ENCODE measurements at regions not wholly inside any gene's neighbourhood (a gene's known extent, or its start where the extent isn't known, plus 50 kb on each side); places are given as distances from the start of the nearest gene placed in this dataset.

- TF ChIP-seq, protein P1, sequence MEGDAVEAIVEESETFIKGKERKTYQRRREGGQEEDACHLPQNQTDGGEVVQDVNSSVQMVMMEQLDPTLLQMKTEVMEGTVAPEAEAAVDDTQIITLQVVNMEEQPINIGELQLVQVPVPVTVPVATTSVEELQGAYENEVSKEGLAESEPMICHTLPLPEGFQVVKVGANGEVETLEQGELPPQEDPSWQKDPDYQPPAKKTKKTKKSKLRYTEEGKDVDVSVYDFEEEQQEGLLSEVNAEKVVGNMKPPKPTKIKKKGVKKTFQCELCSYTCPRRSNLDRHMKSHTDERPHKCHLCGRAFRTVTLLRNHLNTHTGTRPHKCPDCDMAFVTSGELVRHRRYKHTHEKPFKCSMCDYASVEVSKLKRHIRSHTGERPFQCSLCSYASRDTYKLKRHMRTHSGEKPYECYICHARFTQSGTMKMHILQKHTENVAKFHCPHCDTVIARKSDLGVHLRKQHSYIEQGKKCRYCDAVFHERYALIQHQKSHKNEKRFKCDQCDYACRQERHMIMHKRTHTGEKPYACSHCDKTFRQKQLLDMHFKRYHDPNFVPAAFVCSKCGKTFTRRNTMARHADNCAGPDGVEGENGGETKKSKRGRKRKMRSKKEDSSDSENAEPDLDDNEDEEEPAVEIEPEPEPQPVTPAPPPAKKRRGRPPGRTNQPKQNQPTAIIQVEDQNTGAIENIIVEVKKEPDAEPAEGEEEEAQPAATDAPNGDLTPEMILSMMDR (IDR thresholded peaks at IDR 0.05; ENCODE audit: borderline replicate concordance, extremely low read depth, insufficient read depth): no peak
- Histone ChIP-seq H3K27ac (ENCODE audit: low read depth in 2 of 2, low read length in 2 of 2) (no peak overlapping the region), H3K9ac (ENCODE audit: low read length in 3 of 3) (no peak overlapping the region), H3K9me3 (ENCODE audit: control insufficient read depth in 2 of 3, insufficient read depth in 1 of 3, low read length in 3 of 3) (no peaks in the 10 kb centered on the region), H3K27me3 (ENCODE audit: control insufficient read depth, insufficient read depth, low read length) (no peaks in the 10 kb centered on the region), H3K4me3 (ENCODE audit: low read length in 3 of 3) (no peak overlapping the region), H3K4me1 (ENCODE audit: control insufficient read depth in 2 of 3, insufficient read depth in 2 of 3, low read depth in 1 of 3, low read length in 3 of 3) (peaks cover 0 to 15% (median 9%) of the 10 kb centered on the region in 3 donors), H3K36me3 (ENCODE audit: control insufficient read depth in 2 of 3, insufficient read depth in 3 of 3, low read length in 3 of 3) (no peaks in the 10 kb centered on the region)
- no peak for FAIRE-seq
- intact Hi-C loops (cut with DNase I): no loop called here
- no peak for DNase-seq
Measured at GRCh38 chr2:203651621-203652020, 54.8 kb upstream of the CD28 start.

GRCh38 chr2:203654826-203655225 lies 51.6 kb upstream of the CD28 start:
- H3K27me3 ChIP-seq (ENCODE audit: control insufficient read depth, insufficient read depth, low read length): no peaks in the 10 kb centered on the region
- H3K4me1 ChIP-seq (ENCODE audit: control insufficient read depth in 2 of 3, insufficient read depth in 2 of 3, low read depth in 1 of 3, low read length in 3 of 3): peaks cover 0 to 7% (median 6%) of the 10 kb centered on the region in 3 donors
- no peak overlapping the region for H3K27ac ChIP-seq (ENCODE audit: low read depth in 2 of 2, low read length in 2 of 2)
- FAIRE-seq (no peak), DNase-seq (no peak)
- no peak overlapping the region for H3K4me3 ChIP-seq (ENCODE audit: low read length in 3 of 3)
- H3K36me3 ChIP-seq (ENCODE audit: control insufficient read depth in 2 of 3, insufficient read depth in 3 of 3, low read length in 3 of 3): no peaks in the 10 kb centered on the region
- TF ChIP-seq, protein P1 (IDR thresholded peaks at IDR 0.05; ENCODE audit: borderline replicate concordance, extremely low read depth, insufficient read depth): no peak
- no peaks in the 10 kb centered on the region for H3K9me3 ChIP-seq (ENCODE audit: control insufficient read depth in 2 of 3, insufficient read depth in 1 of 3, low read length in 3 of 3)
- intact Hi-C loops (cut with DNase I): no loop called here
- no peak overlapping the region for H3K9ac ChIP-seq (ENCODE audit: low read length in 3 of 3)

DNA sequence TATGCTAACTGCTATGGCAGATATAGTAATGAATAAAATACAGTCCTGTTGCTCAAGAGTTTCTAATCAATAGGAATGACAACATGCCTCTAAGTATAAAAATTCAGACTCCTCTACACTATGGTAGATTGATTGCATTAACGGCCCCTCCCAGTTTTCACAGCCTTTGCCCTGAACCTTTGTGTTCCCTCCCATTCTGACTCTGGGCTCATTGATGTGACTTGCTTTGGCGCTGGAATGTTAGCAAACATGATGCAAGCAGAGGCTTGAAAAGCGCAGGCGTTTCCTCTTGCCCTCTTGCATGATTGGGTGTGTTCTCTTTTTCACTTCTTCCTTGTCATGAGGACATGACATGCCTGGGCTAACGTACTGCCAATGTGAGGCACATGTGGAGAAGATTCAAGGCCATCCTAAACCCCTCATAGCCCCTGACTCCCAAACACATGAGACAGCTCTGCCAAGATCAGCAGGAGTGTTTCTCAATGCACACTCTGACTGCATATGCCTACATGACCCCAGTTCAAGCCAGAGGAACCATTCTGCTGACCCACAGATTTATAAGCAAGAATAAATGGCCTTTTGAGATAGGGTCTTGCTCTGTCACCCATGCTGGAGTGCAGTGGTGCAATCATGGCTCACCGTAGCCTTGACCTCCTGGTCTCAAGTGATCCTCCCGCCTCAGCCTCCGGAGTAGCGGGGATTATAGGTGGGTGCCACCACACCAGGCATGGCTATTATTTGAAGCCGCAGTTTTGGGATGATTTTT lies 49.7 kb upstream of the CD28 start:
- Histone ChIP-seq H3K4me1 (ENCODE audit: control insufficient read depth in 2 of 3, insufficient read depth in 2 of 3, low read depth in 1 of 3, low read length in 3 of 3) (no peaks in the 10 kb centered on the region), H3K4me3 (ENCODE audit: low read length in 3 of 3) (no peak overlapping the region), H3K9ac (ENCODE audit: low read length in 3 of 3) (no peak overlapping the region), H3K27me3 (ENCODE audit: control insufficient read depth, insufficient read depth, low read length) (no peaks in the 10 kb centered on the region), H3K9me3 (ENCODE audit: control insufficient read depth in 2 of 3, insufficient read depth in 1 of 3, low read length in 3 of 3) (no peaks in the 10 kb centered on the region), H3K27ac (ENCODE audit: low read depth in 2 of 2, low read length in 2 of 2) (no peak overlapping the region), H3K36me3 (ENCODE audit: control insufficient read depth in 2 of 3, insufficient read depth in 3 of 3, low read length in 3 of 3) (no peaks in the 10 kb centered on the region)
- intact Hi-C loops (cut with DNase I): no loop called here
- no peak for FAIRE-seq
- DNase-seq: peak in 1 of 5 donors; percentile 45
- TF ChIP-seq, protein P1 (IDR thresholded peaks at IDR 0.05; ENCODE audit: borderline replicate concordance, extremely low read depth, insufficient read depth): no peak
